ENCODE measurements at regions not wholly inside any gene's neighbourhood (a gene's known extent, or its start where the extent isn't known, plus 50 kb on each side); places are given as distances from the start of the nearest gene placed in this dataset.

- Histone ChIP-seq H3K4me3 (no peak overlapping the region), H3K4me1 (no peaks in the 10 kb centered on the region), H3K9me3 (no peaks in the 10 kb centered on the region), H3K36me3 (no peaks in the 10 kb centered on the region), H3K27me3 (no peaks in the 10 kb centered on the region), H3K27ac (no peak overlapping the region)
- no peak for DNase-seq (ENCODE audit: extremely low spot score in 2 of 2)
- TF ChIP-seq POLR2A (IDR thresholded peaks at IDR 0.05) (no peak), POLR2AphosphoS5 (IDR thresholded peaks at IDR 0.05; ENCODE audit: insufficient read depth in 1 of 2, low read depth in 1 of 2) (no peak), CTCF (IDR thresholded peaks at IDR 0.05) (no peak)
- intact Hi-C loops (cut with DNase I): no loop called here
These were observed 441.7 kb downstream of the CBLN2 start for GRCh38 chr18:72102412-72102811.

GRCh38 chr18:72100465-72101004 lies 443.6 kb downstream of the CBLN2 start:
- Histone ChIP-seq H3K4me1 (no peaks in the 10 kb centered on the region), H3K36me3 (no peaks in the 10 kb centered on the region), H3K9me3 (no peaks in the 10 kb centered on the region), H3K4me3 (no peak overlapping the region), H3K27me3 (no peaks in the 10 kb centered on the region), H3K27ac (no peak overlapping the region)
- DNase-seq (ENCODE audit: extremely low spot score in 2 of 2): no peak
- intact Hi-C loops (cut with DNase I): no loop called here
- no peak for TF ChIP-seq CTCF (IDR thresholded peaks at IDR 0.05)

DNA sequence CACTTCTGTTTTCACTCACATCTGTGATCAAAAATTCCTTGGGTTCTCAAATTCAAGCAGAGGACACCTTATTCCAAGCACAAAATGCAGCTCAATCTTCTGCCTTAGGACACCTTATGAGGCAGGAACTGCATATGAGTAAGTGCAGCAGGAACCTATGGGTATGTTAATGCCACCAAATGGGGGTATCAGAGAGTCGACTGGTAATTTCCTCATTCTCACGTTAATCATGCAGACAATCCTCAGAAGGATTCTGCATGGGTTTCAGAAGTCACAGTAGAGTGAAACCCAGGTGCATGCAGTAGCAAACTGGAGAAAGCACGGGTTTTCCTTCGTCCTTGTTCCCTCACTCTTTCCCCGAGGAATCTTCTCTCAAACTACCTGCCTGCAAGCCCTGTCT lies 452.8 kb downstream of the CBLN2 start:
- Histone ChIP-seq H3K4me1 (no peaks in the 10 kb centered on the region), H3K36me3 (no peaks in the 10 kb centered on the region), H3K27me3 (no peaks in the 10 kb centered on the region), H3K27ac (no peak overlapping the region), H3K4me3 (no peak overlapping the region), H3K9me3 (no peaks in the 10 kb centered on the region)
- intact Hi-C loops (cut with DNase I): no loop called here
- TF ChIP-seq POLR2AphosphoS5 (IDR thresholded peaks at IDR 0.05; ENCODE audit: insufficient read depth in 1 of 2, low read depth in 1 of 2): no peak
- no peak for TF ChIP-seq POLR2A (IDR thresholded peaks at IDR 0.05)
- no peak for TF ChIP-seq CTCF (IDR thresholded peaks at IDR 0.05)
- no peak for DNase-seq (ENCODE audit: extremely low spot score in 2 of 2)

DNA sequence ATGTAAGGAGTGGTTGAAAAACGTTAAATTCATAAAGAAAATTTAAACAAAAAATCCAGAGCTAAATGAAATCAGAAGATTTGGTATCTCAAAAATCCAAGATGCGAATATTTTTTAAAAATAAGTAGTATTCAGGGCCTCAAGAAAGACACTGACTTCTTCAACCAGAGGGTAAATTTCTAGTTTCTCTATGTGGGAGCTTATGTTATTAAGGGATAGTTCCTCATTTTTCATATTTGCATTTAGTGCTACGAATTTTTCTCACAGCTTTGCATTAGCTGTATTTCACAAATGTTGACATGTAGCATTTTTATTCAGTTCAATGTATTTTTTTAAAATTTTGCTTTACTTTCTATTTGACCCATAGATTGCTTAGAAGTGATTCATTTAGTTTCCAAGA lies 454.7 kb downstream of the CBLN2 start:
- H3K36me3 ChIP-seq: no peaks in the 10 kb centered on the region
- intact Hi-C loops (cut with DNase I): no loop called here
- no peaks in the 10 kb centered on the region for H3K4me1 ChIP-seq
- H3K4me3 ChIP-seq: no peak overlapping the region
- no peaks in the 10 kb centered on the region for H3K27me3 ChIP-seq
- H3K9me3 ChIP-seq: no peaks in the 10 kb centered on the region
- TF ChIP-seq POLR2A (IDR thresholded peaks at IDR 0.05) (no peak), CTCF (IDR thresholded peaks at IDR 0.05) (no peak), POLR2AphosphoS5 (IDR thresholded peaks at IDR 0.05; ENCODE audit: insufficient read depth in 1 of 2, low read depth in 1 of 2) (no peak)
- no peak overlapping the region for H3K27ac ChIP-seq
- no peak for DNase-seq (ENCODE audit: extremely low spot score in 2 of 2)

DNA sequence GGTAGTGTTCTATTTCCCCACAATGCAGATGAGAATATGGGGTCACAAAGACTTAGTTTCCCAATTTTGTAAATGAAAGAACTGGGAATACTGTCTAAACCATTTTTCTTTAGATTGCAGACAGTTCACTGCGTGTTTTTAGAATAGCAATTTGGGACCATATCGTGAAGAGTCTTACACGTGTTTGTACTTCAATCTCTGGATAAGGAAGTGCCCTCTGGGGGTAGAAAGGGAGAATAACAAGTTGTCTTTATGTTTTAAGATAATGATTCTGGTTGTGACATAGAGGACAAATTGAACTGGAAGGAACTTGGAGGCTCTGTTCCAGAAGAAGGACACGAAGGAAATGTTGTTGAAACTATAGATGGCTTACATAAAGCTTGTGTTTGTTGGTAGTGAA lies 457.7 kb downstream of the CBLN2 start:
- H3K36me3 ChIP-seq: no peaks in the 10 kb centered on the region
- DNase-seq (ENCODE audit: extremely low spot score in 2 of 2): no peak
- H3K27me3 ChIP-seq: no peaks in the 10 kb centered on the region
- no peak overlapping the region for H3K27ac ChIP-seq
- TF ChIP-seq POLR2AphosphoS5 (IDR thresholded peaks at IDR 0.05; ENCODE audit: insufficient read depth in 1 of 2, low read depth in 1 of 2) (no peak), POLR2A (IDR thresholded peaks at IDR 0.05) (no peak), CTCF (IDR thresholded peaks at IDR 0.05) (no peak)
- H3K4me1 ChIP-seq: no peaks in the 10 kb centered on the region
- no peaks in the 10 kb centered on the region for H3K9me3 ChIP-seq
- H3K4me3 ChIP-seq: no peak overlapping the region
- intact Hi-C loops (cut with DNase I): no loop called here
